Astrocyte (in vitro differentiated cells and primary cell): ENCODE measurements at regions not wholly inside any gene's neighbourhood (a gene's known extent, or its start where the extent isn't known, plus 50 kb on each side); places are given as distances from the start of the nearest gene placed in this dataset.

ENCODE experiments used
- EZH2 ChIP-seq: IDR thresholded peaks from 2 replicates; pipeline ENCODE4 v1.6.1; 2012; ENCODE audit warnings: mild to moderate bottlenecking, low read length, inconsistent platforms; ENCODE audit not compliant: insufficient read depth
- TF ChIP-seq, protein P1 (sequence below): IDR thresholded peaks from 2 replicates; pipeline ENCODE4 v1.5.1; 2011; ENCODE audit warnings: low read depth, mild to moderate bottlenecking, inconsistent platforms, low read length, moderate library complexity; ENCODE audit not compliant: insufficient read depth

DNA sequence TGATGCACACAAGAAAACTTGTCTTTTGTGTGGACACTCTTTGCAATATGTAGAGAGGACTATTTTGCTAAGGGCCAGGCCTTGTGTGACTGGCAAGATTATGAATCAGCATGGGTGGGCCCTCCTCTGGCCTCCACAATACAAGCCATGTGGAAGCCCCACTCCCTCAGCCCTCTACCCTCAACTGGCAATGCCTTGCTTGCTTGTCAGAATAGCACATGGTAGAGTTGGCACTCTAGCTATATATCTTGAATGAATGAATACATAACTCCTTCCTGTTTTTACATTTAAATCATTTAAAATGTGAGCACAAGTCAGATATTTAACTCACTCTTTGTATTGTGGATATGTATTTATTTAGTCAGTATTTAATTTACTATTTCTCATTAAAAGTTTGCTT, 805.4 kb upstream of the GYPC start:
- TF ChIP-seq, protein P1, sequence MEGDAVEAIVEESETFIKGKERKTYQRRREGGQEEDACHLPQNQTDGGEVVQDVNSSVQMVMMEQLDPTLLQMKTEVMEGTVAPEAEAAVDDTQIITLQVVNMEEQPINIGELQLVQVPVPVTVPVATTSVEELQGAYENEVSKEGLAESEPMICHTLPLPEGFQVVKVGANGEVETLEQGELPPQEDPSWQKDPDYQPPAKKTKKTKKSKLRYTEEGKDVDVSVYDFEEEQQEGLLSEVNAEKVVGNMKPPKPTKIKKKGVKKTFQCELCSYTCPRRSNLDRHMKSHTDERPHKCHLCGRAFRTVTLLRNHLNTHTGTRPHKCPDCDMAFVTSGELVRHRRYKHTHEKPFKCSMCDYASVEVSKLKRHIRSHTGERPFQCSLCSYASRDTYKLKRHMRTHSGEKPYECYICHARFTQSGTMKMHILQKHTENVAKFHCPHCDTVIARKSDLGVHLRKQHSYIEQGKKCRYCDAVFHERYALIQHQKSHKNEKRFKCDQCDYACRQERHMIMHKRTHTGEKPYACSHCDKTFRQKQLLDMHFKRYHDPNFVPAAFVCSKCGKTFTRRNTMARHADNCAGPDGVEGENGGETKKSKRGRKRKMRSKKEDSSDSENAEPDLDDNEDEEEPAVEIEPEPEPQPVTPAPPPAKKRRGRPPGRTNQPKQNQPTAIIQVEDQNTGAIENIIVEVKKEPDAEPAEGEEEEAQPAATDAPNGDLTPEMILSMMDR = no peak
- TF ChIP-seq EZH2 = no peak
